ENCODE measurements at regions not wholly inside any gene's neighbourhood (a gene's known extent, or its start where the extent isn't known, plus 50 kb on each side); places are given as distances from the start of the nearest gene placed in this dataset.

- TF ChIP-seq EZH2 (IDR thresholded peaks at IDR 0.05), result no peak
- no peak for TF ChIP-seq POLR2AphosphoS5 (IDR thresholded peaks at IDR 0.05; ENCODE audit: borderline replicate concordance, low read depth, low read length)
Observed at GRCh38 chr6:114712129-114712662, 369.4 kb upstream of the HS3ST5 start.

Measured in SK-N-MC (cell line).